HT1080 (cell line): ENCODE measurements at regions not wholly inside any gene's neighbourhood (a gene's known extent, or its start where the extent isn't known, plus 50 kb on each side); places are given as distances from the start of the nearest gene placed in this dataset.
A peak's percentile ranks its signal among the peaks of the same experiment; 100 is the strongest.
"Not testable (repeated sequence)": the region's sequence is repeated elsewhere in the genome, so short reads cannot be mapped to it uniquely, and the experiment has no call there.

Experiments used
- DNase-seq: peaks from one replicate; pipeline ENCODE4 v3.0.0-alpha.2; 2015; ENCODE audit warnings: low read depth

DNA sequence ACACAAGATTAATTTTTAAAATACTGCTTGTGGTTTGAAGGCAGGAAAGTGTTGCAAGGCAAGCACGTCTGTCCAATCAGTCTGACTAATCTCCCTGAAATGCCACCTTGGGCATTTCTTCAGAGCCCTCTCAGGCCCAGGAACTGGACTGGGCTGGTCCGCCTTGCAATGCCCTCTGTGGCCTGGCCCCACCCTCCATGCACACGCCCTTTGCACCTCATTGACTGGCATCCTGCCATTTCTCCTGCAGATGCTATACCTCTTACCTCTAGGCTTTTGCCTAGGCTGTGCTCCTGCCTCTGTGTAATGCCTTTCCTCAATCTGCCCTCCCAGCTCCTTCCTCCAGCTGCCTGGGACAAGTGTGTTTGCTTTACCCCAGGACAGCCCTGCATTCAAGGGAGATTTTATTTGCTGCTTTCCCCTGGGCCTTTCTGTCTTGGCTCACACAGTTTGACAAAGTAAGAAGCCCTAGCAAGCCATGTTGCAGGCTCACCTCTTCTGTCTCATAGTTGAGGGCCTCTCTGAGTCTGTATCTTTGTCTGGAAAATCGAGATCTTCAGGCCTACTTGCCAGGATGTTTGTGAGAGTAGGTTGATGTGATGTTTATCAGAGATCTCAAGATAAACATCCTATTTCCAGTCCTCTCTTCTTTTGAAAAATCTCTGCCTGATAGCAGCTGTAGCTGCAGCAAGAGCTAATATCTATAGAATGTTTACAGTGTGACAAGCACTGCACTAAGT, 149.2 kb upstream of the JUN start:
- peak; percentile 96 for DNase-seq

DNA sequence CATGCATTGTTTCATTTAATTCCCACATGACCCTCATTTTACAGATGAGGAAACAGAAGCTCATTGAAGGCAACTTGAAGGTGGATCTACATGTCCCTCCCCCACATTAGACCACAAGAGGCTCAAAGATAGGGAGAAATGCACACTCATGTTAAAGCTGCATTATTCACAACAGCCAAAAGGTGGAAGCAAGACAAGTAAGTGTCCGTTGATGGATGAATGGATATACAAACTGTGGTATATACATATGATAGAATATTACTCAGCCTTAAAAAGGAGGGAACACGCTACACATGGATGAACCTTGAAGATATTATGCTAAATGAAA, 149.7 kb upstream of the JUN start:
- peak; percentile 64 for DNase-seq

DNA sequence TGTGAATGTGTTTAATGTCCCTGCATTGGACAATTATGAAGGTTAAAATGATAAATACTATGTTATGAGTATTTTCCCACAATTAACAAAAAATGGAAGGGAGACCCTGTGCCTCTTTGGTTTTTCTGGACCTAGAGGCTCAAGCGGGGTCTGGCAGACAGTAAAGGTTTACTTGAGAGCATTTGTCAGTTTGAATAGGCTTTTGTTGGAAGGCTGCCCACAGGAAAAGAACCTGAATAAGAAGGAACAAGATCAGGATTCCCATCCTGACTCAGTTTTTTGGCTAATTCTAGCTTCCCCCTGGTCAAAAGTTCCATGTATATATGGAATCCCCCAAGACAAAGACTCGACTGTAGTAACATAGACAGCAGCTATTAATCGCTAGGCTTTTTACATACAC, 150.9 kb upstream of the JUN start:
- DNase-seq = no peak

DNA sequence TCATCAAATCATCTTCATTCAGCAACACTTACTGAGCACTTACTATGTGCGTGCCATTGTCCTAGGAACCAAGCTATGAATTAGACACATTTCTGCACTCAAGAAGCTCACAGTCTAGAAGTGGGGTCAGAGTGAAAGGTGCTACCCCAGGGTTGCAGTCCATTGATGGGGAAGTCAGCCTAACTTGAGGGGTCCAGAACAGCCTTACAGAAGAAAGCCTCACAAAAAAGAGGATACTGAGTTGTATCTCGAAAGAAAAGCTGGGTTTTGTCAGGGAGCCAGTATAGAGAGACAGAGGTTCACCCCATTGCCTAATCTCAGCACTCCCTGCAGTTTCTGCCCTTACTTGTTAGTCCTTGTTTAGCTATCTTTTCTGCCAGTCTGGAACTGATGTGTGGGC, 153.1 kb upstream of the JUN start:
- no peak for DNase-seq

DNA sequence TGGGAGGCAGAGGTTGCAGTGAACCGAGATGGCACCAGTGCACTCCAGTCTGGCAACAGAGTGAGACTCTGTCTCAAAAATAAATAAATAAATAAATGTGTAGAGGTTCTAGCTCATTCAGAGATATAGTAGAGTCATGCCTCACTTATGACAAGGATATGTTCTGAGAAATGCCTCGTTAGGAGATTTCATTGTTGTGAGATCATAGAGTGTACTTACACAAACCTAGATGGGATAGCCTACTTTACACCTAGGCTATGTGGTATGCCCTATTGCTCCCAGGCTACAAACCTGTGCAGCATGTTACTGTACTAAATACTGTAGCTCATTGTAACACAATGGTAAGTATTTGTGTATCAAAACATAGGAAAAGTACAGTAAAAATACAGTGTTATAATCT, 155.3 kb upstream of the JUN start:
- no peak for DNase-seq

DNA sequence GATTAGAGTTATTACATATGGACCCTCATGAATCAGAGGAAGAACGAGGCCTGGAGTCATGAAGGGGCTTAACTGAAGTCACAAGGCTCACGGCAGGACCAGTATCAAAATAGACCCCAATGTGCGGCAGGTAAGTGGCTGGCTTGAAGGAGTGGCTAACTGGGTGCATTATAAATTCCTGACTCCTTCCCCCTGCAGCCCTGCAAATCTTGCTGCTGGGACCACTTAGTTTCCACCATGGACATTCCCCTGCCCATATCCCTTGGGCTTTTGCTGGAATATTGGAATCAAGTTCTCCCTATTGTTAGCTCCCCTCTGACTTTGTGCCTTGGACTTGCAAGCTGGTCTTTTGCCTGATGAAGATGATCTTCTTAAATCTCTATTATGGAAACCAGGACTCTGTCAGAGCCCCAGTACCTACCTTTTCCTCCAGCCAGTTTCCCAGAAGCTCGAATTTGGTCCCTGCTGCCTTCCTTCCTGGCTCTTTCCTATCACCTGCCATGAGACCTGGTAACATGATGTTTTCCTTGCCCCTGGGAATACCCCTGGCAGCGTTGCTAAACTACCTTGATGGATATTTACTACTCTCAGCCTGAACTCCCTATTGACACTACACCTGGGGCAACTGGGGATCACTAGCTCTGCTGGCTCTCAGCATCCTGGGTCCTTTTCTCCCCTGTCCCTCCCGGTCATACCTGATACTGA, 156.0 kb upstream of the JUN start:
- no peak for DNase-seq

DNA sequence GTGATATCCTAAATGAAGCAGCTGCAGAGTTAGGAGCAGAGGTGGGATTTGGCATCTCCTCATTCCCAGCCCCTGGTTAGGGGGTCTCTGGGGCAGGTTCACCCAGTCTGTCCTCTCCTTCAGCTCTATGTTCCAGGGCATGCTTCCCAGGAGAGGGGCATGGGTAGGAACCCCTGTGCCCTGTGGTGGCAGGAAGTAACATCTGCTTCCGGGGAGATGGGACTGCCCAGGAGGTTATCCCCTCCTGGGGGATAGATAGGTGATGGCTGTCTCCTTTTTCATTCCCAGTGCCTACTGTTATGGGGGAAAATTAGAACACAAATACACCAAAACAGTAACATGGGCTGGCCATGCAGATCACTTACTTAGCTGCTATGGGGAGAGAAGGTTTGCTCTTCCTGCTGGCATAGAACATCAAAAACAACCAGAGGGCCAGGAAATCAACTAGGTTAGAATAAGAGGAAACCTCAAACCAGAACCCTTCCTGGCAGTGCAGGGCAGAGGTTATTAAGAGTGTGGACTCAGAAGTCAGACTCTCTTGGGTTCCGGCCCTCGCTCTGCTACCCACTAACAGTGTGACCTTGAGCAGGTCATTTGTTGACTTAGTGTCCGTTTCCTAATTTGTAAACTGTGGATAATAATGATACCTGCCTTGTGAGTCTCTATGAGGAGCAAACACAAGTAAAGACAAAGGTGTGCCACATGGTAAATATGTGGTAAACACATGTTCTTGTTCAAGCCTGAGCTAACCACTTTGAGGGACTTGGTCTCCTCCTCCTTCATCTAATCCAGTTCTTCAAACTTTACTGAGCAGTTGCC, 157.8 kb upstream of the JUN start:
- DNase-seq = no peak

DNA sequence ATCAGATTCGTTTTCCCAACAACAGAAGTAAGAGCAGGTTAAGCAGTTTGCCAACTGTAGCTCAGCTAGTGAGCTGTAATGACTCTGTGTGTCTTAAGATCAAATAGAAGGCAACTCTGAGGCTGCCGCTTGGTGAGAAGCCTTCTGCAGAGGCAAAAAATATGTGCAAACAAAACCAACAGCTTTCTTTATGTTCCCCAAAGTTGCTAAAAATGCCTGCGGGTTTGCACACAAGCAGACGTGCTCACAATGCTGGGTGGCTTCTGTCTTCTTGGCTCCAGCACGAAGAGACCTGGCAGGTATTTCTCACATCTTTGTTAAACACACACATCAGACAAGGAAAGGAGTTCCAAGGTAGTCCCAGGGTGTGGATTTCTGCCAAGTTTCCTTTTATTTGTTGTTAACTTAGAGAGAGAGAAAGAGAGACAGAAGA, 158.9 kb upstream of the JUN start:
- DNase-seq = no peak

DNA sequence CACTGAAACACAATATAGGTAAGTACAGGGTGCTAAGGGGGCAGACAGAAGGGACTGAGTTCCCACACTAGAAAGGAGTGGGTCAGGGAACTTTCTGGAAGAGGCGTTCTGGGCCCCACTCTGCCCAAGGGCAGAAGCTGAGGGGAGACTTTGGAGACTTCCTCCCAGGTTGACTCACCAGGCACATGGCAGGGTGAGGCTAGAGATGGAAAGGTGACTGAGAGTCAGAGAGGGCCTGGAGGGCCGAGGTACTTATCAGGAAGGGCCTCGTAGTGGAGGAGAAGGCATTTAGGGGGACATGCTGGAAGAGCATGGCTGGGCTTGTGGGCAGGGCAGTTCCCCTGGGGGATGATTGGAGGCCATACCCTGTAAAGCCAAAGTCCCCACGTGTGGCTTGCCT, 159.9 kb upstream of the JUN start:
- DNase-seq = no peak

DNA sequence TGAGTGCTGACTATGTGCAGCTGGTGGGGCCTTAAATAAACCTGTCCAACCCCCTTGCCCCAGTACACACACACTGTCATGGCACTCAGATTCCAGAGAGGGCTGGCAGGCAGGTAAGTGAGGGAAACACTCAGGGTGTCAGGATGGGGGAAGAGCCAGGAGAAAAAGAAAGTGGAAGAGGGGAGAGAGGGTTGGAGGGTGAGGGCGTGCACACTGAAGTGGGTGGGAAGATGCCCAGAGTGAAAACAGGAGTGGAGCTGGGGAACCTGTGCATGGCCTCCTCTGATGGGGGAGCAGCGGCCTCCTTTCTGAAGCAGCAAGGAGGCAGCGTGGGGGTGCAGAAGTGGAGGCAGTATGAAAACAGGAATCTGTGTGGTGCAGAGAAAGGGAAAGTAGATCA, 160.6 kb upstream of the JUN start:
- no peak for DNase-seq

DNA sequence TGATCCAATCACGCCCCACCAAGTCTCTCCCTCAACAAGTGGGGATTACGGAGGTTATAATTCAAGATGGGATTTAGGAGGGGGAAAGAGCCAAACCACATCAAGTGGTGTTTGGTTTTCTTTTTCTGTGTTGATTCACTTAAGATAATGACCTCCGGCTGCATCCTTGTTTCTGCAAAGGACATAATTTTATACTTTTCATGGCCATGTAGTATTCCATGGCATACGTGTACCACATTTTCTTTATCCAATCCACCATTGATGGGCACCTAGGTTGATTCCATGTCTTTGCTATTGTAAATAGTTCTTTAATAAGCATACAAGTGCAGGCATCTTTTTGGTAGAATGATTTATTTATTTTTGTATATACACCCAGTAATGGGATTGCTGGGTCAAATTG, 162.5 kb upstream of the JUN start:
- no peak for DNase-seq

DNA sequence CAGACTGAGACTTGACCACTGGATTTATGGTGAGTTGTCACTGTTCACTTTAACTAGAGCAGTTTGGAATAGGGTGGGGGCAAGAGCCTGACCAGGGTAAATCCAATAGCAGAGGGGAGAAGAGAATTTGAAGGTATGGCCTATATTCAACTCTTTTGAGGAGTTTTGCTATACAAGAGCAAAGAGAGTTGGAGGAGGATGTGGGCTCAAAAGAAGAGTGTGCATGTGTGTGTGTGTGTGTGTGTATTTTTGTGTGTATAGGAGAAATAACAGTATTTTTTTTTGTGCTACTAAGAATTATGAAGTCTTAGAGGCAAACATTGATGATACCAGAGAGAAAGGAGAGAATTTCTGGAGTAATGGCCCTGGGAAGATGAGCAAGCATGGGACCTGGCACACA, 164.8 kb upstream of the JUN start:
- DNase-seq = no peak

DNA sequence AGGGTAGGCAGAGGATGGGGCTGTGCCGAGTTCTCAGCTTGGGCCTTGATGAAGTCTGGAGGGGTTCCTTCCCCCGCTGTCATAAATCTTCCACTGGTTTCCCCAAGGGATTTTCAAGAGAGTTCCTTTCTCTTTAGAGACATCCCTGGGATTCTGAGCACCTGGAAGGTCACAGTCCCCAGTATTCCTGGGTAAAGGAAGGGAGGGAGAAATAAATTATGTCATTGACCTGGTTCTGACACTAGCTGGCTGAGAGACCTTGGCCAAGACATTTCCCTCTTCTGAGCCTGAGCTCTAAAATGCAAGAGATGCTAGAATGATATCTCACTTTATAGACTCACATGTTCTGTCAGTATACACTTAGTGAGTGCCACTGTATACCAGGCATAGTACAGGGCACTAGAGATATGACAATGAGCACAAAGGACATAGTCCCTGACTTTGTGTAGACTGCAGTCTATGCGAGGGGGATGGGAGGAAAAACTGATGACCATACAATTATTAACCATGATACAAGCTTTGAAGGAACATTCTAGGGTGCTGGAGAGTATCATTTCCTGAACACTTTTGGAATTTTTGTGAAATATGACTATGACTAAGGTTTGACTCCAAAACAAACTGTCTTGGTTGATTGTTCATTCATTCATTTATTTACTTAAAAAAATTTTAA, 165.8 kb upstream of the JUN start:
- DNase-seq = no peak

DNA sequence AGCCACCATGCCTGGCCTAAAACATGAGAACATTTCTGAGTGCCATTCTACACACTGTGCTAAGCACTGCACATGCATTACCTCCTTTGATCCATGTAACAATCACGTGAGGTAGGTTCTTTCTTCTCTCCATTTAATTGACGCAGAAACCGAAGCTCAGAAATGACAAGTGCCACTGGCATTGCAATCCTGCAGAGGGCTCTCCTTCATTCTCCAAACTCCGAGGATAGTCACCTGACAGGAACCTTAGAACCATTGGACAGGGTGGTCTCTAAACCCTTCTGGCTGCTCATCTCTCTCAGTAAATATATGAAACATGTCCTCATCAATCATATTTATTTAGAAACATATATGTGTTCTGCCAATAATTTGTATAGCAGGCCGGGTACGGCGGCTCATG, 167.1 kb upstream of the JUN start:
- DNase-seq = no peak

DNA sequence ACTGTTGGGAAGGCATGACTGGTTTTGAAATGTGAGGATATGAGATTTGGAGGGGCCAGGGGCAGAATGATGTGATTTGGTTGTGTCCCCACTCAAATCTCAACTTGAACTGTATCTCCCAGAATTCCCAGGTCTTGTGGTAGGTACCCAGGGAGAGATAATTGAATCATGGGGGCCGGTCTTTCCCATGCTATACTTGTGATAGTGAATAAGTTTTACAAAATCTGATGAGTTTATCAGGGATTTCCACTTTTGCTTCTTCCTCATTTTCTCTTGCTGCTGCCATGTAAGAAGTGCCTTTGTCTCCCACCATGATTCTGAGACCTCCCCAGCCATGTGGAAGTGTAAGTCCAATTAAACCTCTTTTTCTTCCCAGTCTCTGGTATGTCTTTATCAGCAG, 170.1 kb upstream of the JUN start:
- DNase-seq = not testable (repeated sequence)

DNA sequence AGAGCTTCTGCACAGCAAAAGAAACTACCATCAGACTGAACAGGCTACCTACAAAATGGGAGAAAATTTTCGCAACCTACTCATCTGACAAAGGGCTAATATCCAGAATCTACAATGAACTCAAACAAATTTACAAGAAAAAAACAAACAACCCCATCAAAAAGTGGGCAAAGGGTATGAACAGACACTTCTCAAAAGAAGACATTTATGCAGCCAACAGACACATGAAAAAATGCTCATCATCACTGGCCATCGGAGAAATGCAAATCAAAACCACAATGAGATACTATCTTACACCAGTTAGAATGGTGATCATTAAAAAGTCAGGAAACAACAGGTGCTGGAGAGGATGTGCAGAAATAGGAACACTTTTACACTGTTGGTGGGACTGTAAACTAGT, 179.4 kb upstream of the JUN start:
- DNase-seq = not testable (repeated sequence)

DNA sequence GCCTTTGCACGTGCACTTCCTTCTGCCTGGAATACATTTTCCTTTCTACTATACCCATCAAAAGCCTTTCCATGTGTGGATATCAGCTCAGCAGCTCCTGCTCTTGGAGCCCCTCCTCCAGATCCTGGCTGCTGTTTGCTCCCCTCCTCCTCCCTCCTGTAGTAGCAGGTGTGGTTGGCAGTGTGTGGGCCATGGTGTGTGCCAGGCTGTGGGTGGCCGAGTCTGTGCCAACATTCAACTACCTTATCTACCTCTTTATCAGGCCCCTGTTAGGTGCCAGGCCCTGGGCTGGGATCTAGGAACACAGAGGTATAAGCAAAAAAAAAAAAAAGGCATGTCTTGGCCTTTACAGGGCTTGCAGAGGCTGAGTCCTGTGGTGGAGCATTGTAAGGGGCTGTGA, 180.6 kb upstream of the JUN start:
- no peak for DNase-seq

DNA sequence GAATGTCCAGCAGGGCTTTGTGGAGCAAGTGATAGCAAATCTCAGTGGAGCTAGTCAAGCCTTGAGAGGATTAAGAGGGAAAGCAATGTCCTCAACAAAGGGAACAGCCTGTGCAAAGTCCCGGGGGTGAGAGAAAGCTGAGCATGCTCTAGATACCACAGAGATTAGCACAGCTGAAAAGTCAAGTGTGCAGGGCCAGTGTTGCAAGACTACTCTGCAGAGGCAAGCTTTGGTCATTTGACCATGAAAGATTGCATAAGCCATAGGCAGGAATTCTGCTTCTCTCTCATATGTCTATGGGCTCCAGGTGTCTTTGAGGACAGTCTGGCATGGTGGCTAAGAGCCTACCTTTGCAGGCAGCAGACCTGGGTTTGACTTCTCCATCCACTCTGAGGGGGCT, 181.0 kb upstream of the JUN start:
- no peak for DNase-seq

DNA sequence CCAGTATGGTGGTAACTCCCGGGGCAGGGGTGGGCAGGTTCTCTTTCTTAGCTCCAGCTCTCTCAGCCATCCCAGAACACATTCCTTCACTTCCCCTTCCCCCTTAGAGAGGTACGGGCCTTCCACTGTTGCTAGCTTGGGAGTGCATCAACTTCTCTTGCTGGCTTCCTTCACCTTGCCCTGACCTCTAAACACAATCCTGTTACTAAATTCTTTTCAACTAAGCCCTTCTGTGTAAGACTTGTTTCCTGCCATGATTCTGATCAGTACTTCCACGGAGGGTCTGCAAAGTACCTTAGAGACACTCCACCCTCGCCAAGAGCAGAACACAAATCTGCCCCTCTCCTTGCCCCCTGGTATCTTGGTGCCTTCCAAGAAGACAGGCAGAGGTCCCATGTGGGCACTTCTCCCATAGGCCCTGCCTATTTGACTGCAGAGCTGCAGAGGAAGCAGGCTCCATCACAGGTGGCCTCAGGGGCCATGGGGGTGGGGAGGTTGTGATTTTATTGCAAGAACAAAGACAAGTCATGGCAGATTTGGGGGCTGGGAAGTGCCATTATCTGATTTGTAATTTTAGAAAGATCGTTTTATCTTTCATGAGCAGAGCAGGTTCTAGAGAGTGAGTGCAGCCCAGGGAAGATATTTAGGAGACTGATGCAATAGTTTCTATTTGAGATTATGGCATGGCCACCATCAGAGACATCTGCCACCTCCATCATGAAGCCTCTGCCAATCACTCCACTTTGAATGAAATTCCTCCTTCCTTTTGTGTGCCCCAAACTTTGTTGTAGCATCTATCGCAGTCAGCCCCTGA, 182.5 kb upstream of the JUN start:
- DNase-seq = no peak

DNA sequence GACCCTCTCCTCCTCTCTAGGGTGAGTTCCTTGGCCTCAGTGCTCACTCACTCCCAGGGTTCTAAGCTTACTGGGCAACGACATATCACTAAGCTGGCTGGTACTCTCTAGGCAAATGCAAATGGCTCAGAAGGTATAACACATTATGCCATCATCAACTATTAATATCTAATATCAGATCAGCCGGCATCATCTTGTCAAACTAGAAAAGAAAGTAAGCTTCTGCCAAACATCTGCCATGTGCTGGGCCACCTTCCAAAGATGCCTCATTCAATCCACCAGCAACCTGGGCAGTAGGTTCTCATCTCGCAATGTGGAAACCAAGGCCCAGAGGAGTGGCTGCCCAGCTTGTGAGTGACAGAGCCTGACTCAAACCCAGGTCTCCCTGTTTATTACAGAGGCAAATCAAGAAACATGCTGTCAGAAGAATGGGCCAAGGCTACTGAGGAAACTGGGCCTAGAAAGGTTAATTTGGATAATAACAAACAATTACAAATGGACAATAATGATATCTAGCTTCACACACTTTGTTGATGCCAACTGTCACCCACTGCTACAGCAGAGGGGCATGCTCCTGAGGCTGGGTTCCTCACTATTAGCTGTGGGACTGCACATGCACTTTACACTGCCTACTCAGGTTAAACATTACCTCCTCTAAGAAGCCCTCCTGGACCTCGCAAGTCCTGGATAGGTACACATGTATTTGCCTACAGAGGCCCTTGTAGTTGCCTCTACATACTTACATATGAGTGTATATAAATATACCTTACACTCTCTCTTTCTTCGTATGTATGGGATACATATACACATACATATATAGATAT, 183.3 kb upstream of the JUN start:
- DNase-seq = no peak
